ENCODE measurements at regions not wholly inside any gene's neighbourhood (a gene's known extent, or its start where the extent isn't known, plus 50 kb on each side); places are given as distances from the start of the nearest gene placed in this dataset.

DNA sequence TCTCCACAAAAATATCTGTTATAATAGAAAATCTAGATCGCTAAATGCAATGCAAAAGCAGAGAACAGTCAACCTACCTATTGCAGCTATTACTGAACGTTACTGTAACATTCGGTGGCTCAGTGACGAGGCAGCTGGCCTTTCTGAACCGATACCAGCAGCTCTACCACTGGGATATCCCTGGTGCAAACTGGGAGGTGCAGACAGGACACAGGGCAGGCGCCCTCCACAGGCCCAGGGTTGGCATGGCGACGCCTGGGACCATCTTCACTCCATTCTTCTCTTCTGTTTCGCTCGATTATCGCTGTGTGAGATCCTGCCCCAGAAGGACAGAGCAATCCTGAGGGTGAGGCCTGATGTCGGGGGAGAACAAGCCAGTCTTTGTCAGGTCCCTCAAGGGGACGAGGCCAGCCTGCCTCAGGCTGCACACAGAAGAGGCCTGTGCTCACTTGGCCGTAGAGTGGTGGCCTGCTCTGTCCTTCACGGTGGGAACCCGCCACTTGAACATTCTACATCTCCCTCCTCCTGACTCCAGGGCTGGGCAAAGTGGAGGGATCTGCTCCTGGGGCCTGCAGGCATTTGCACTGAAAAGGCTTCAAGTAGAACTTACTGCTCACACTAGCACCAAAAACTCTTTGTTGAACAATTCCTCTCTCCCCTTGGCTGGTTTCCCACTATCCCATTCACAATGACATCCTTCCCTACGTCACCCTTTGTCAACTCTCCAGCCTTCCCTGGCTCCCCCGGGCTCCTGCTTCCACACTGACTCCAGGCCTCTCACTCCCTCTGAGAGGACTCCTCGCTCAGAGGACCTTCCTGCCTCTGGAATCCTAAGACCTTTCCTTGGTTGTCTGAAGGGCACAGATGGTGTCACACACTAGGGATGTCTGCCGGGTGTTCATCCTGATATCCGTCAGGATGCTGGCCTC lies 49.7 kb downstream of the CYRIA start:
- WGBS: 88% methylated on average over 21 of the region's 21 CpGs
- H3K27me3 ChIP-seq: no peaks in the 10 kb centered on the region
- no peak overlapping the region for H3K4me3 ChIP-seq
- no peaks in the 10 kb centered on the region for H3K9me3 ChIP-seq
- DNase-seq (ENCODE audit: low spot score in 2 of 2): no peak
- TF ChIP-seq POLR2A (IDR thresholded peaks at IDR 0.05): no peak
- no peak for TF ChIP-seq POLR2AphosphoS5 (IDR thresholded peaks at IDR 0.05)
- TF ChIP-seq EP300 (IDR thresholded peaks at IDR 0.05): no peak
- TF ChIP-seq, protein P1, sequence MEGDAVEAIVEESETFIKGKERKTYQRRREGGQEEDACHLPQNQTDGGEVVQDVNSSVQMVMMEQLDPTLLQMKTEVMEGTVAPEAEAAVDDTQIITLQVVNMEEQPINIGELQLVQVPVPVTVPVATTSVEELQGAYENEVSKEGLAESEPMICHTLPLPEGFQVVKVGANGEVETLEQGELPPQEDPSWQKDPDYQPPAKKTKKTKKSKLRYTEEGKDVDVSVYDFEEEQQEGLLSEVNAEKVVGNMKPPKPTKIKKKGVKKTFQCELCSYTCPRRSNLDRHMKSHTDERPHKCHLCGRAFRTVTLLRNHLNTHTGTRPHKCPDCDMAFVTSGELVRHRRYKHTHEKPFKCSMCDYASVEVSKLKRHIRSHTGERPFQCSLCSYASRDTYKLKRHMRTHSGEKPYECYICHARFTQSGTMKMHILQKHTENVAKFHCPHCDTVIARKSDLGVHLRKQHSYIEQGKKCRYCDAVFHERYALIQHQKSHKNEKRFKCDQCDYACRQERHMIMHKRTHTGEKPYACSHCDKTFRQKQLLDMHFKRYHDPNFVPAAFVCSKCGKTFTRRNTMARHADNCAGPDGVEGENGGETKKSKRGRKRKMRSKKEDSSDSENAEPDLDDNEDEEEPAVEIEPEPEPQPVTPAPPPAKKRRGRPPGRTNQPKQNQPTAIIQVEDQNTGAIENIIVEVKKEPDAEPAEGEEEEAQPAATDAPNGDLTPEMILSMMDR (IDR thresholded peaks at IDR 0.05): no peak
- H3K36me3 ChIP-seq: no peaks in the 10 kb centered on the region
- no peak overlapping the region for H3K27ac ChIP-seq
- H3K4me1 ChIP-seq: peaks cover 15% of the 10 kb centered on the region

DNA sequence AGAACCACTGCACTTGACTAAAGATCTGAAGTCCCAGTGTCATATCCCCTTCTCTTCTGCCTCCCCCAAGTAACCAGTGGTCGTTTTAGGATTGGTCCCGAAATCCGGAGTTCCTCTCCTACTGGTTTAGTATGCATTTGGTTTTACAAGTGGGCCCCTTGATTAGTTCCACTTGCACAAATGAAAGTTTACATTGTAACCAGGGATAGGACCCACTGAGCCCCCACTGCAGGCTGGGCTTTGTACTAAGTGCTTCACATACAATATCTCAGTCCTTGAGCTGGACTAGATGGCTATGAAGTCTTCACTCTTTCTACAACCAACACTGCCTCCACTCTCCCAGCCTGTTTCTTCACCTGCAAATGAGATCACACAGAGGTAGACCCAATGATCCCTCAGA lies 50.4 kb downstream of the CYRIA start:
- Histone ChIP-seq H3K27ac (no peak overlapping the region), H3K4me1 (peaks cover 15% of the 10 kb centered on the region), H3K36me3 (no peaks in the 10 kb centered on the region), H3K9me3 (no peaks in the 10 kb centered on the region), H3K4me3 (no peak overlapping the region), H3K27me3 (no peaks in the 10 kb centered on the region)
- WGBS: 64% methylated on average over 3 of the region's 3 CpGs
- no peak for DNase-seq (ENCODE audit: low spot score in 2 of 2)
- TF ChIP-seq POLR2A (IDR thresholded peaks at IDR 0.05) (no peak), POLR2AphosphoS5 (IDR thresholded peaks at IDR 0.05) (no peak), EP300 (IDR thresholded peaks at IDR 0.05) (no peak)
- TF ChIP-seq, protein P1 (IDR thresholded peaks at IDR 0.05): no peak

DNA sequence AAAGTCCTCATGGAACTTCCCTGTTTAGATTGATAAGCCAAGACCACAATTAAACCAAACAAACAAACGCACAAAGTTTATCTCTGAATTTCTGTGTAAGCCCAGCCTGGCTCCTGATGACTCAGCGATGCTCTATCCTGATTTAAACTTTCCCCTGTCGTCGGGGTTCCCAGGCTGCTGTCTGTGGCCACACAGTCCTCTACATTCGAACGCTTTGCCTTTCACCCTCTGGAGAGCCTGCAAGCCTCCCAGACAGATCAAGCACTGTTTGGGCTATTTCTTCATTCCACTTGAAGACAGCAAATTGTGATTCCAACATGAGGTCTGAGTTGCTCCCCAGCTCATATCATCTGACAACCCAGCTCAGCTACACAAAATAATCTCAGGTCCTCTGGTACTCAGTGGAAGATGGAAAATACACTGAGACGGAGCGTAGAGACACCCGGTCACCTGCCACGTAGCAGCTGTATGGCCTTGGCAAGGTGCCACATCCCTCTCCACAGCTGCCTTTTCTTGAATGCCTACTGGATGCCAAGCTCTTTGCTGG lies 51.2 kb downstream of the CYRIA start:
- no peak overlapping the region for H3K4me3 ChIP-seq
- H3K27ac ChIP-seq: no peak overlapping the region
- WGBS: 48% methylated on average over 10 of the region's 10 CpGs
- H3K4me1 ChIP-seq: peaks cover 15% of the 10 kb centered on the region
- H3K36me3 ChIP-seq: no peaks in the 10 kb centered on the region
- DNase-seq (ENCODE audit: low spot score in 2 of 2): no peak
- H3K27me3 ChIP-seq: no peaks in the 10 kb centered on the region
- H3K9me3 ChIP-seq: no peaks in the 10 kb centered on the region
- TF ChIP-seq EP300 (IDR thresholded peaks at IDR 0.05) (no peak), POLR2A (IDR thresholded peaks at IDR 0.05) (no peak), POLR2AphosphoS5 (IDR thresholded peaks at IDR 0.05) (no peak)
- TF ChIP-seq, protein P1 (IDR thresholded peaks at IDR 0.05): no peak

DNA sequence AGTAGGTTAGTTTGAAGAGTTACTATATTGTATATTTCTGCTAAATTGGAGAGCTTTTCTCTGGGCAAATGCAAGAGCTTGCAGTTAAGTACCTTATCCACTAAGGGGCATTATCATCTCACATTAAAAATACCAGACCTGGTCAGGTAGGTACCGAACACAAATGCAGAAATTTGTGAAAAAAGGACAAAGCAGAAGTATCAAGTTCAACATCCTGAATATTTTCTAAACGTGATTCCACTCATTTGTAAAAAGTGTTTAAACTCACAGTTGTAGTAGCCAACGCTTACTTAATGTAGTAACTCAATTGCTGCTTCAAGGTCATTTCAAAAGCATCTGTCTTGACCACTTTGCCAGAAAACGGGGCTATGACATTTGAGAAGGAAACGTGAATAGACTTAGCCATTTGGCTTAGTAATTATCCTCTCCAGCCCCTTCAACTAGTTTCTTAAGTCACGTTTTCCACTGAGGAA lies 52.1 kb downstream of the CYRIA start:
- H3K27ac ChIP-seq: no peak overlapping the region
- no peaks in the 10 kb centered on the region for H3K36me3 ChIP-seq
- H3K4me3 ChIP-seq: no peak overlapping the region
- H3K27me3 ChIP-seq: no peaks in the 10 kb centered on the region
- DNase-seq (ENCODE audit: low spot score in 2 of 2): no peak
- TF ChIP-seq, protein P1 (IDR thresholded peaks at IDR 0.05): peak; percentile 29 to 40
- TF ChIP-seq EP300 (IDR thresholded peaks at IDR 0.05): no peak
- H3K9me3 ChIP-seq: no peaks in the 10 kb centered on the region
- WGBS: 40% methylated on average over 6 of the region's 6 CpGs
- peaks cover 19% of the 10 kb centered on the region for H3K4me1 ChIP-seq

DNA sequence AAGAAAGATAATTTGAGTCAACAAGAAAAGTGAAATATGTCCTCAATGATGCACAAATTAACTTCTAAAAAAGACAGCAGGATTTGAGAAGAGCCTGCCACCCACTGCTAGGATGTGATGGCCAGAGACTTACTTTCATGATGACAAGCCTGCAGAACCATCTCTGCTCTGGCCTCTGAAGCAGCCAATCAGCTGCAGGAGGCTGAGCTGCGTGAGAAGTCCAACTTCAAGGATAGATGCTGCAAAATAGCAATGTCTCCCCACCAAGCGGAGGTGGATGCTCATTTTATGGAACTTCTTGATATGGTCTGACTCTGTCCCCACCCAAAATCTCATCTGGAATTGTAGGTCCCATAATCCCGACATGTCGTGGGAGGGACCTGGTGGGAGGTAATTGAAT lies 53.1 kb downstream of the CYRIA start:
- Histone ChIP-seq H3K27me3 (no peaks in the 10 kb centered on the region), H3K4me3 (no peak overlapping the region), H3K4me1 (peaks cover 16% of the 10 kb centered on the region), H3K36me3 (no peaks in the 10 kb centered on the region), H3K9me3 (no peaks in the 10 kb centered on the region), H3K27ac (no peak overlapping the region)
- TF ChIP-seq, protein P1 (IDR thresholded peaks at IDR 0.05): no peak
- TF ChIP-seq POLR2A (IDR thresholded peaks at IDR 0.05): no peak
- no peak for TF ChIP-seq POLR2AphosphoS5 (IDR thresholded peaks at IDR 0.05)
- no peak for TF ChIP-seq EP300 (IDR thresholded peaks at IDR 0.05)
- DNase-seq (ENCODE audit: low spot score in 2 of 2): no peak
- 91% methylated on average over 4 of the region's 4 CpGs for WGBS
